Caco-2 (cell line): ENCODE measurements at regions not wholly inside any gene's neighbourhood (a gene's known extent, or its start where the extent isn't known, plus 50 kb on each side); places are given as distances from the start of the nearest gene placed in this dataset.

Experiments used
- BruUV-seq: library from RNA; stranded (reverse); fragments of 400-500 nt; replicated peaks from 2 replicates; lab custom pipeline; 2021; lab: Mats Ljungman, UMichigan
- CTCF ChIA-PET: fragments of 300-600 bp; sonication (Branson Sonifier 250); formaldehyde crosslinking; loops from one replicate; lab custom pipeline; 2022; ENCODE audit warnings: antibody characterized with exemption; lab: Charles Lee
- POLR2A ChIA-PET: fragments of 300-600 bp; sonication (Branson Sonifier 250); formaldehyde crosslinking; loops from one replicate; lab custom pipeline; 2022; ENCODE audit warnings: antibody characterized with exemption; lab: Charles Lee
- DNase-seq, 2 experiments: peaks; one replicate each; pipeline versions ENCODE4 v3.0.0 to v3.0.0-alpha.2; 2020 to 2022
- H3K27me3 ChIP-seq: replicated peaks from 2 replicates; pipeline ENCODE4 v1.6.0; 2011; ENCODE audit warnings: low read length; ENCODE audit not compliant: control insufficient read depth, insufficient read depth
- H3K36me3 ChIP-seq: 2 replicates; pipeline ENCODE4 v1.5.1; 2011; ENCODE audit warnings: low read length; ENCODE audit not compliant: control insufficient read depth, insufficient read depth
- H3K4me1 ChIP-seq: fragments of 250-450 bp; sonication (Bioruptor Pico); 2 replicates; pipeline ENCODE4 v1.5.1; 2020; ENCODE audit warnings: mild to moderate bottlenecking
- H3K4me3 ChIP-seq: 2 replicates; pipeline ENCODE4 v1.5.1; 2011; ENCODE audit warnings: low read depth, mild to moderate bottlenecking, control low read depth, low read length
- H3K9me3 ChIP-seq: fragments of 250-450 bp; sonication (Bioruptor Pico); 2 replicates; pipeline ENCODE4 v1.5.1; 2020; ENCODE audit warnings: mild to moderate bottlenecking, moderate library complexity
- H3K27ac Mint-ChIP-seq: one replicate; pipeline ENCODE4 v1.8.0; 2022; ENCODE audit warnings: mixed read lengths; ENCODE audit not compliant: unreplicated experiment
- H3K27me3 Mint-ChIP-seq: one replicate; pipeline ENCODE4 v1.8.0; 2022; ENCODE audit warnings: mixed read lengths; ENCODE audit not compliant: insufficient read depth, unreplicated experiment
- H3K36me3 Mint-ChIP-seq: one replicate; pipeline ENCODE4 v1.8.0; 2022; ENCODE audit warnings: mild to moderate bottlenecking, mixed read lengths; ENCODE audit not compliant: insufficient read depth, unreplicated experiment
- H3K4me1 Mint-ChIP-seq: one replicate; pipeline ENCODE4 v1.8.0; 2022; ENCODE audit warnings: low read depth, mixed read lengths; ENCODE audit not compliant: unreplicated experiment
- H3K4me3 Mint-ChIP-seq: one replicate; pipeline ENCODE4 v1.8.0; 2022; ENCODE audit warnings: mild to moderate bottlenecking, moderate library complexity, mixed read lengths; ENCODE audit not compliant: unreplicated experiment
- H3K9me3 Mint-ChIP-seq: one replicate; pipeline ENCODE4 v1.8.0; 2022; ENCODE audit warnings: mixed read lengths; ENCODE audit not compliant: unreplicated experiment
- CTCF ChIP-seq, 2 experiments: fragments of 200-600 bp in 1 of 2; IDR thresholded peaks; 1 replicate in 1 of 2; 2 replicates in 1 of 2; pipeline versions ENCODE4 v1.5.1 to v1.8.0; 2011 to 2022; ENCODE audit warnings: antibody characterized with exemption in 1 of 2, control low read depth in 1 of 2, inconsistent platforms in 1 of 2, low read depth in 1 of 2, low read length in 1 of 2, mild to moderate bottlenecking in 1 of 2, moderate library complexity in 1 of 2; ENCODE audit not compliant: insufficient read depth in 1 of 2, severe bottlenecking in 1 of 2, unreplicated experiment in 1 of 2
- intact Hi-C: fragments of 100-400 bp; cut with micrococcal nuclease; formaldehyde crosslinking; loops from one replicate; pipeline ENCODE4 v1.10.0; 2022; ENCODE audit not compliant: unreplicated experiment

- no TSS peak for BruUV-seq
- TF ChIP-seq CTCF (IDR thresholded peaks at IDR 0.05; ENCODE audit: insufficient read depth in 1 of 2, low read depth in 1 of 2, low read length in 1 of 2, severe bottlenecking in 1 of 2, unreplicated experiment in 1 of 2), result no peak
- no peaks in the 10 kb centered on the region for H3K4me1 ChIP-seq
- Mint-ChIP-seq H3K4me3 (no peak overlapping the region), H3K4me1 (no peaks in the 10 kb centered on the region), H3K27me3 (no peaks in the 10 kb centered on the region), H3K9me3 (peaks cover 15% of the 10 kb centered on the region), H3K27ac (no peak overlapping the region), H3K36me3 (no peaks in the 10 kb centered on the region)
- no peak overlapping the region for H3K4me3 ChIP-seq
- DNase-seq, result no peak
- H3K27me3 ChIP-seq, result no peaks in the 10 kb centered on the region
- intact Hi-C loops, result no loop called here
- H3K9me3 ChIP-seq, result 0 out of 2 replicates have a peak, but pooled peaks cover 3% of the 10 kb centered on the region
- H3K36me3 ChIP-seq, result no peaks in the 10 kb centered on the region
- ChIA-PET POLR2A (no interaction called here), CTCF (interaction anchor here (0.5 kb wide), 1 partner anchor 12 kb away, joined by 4 read pairs; no protein-coding TSS in a partner anchor)
Measured at GRCh38 chr7:46814516-46815250, 767.2 kb downstream of the TNS3 start.

- Mint-ChIP-seq H3K4me3 (no peak overlapping the region), H3K27ac (no peak overlapping the region), H3K36me3 (no peaks in the 10 kb centered on the region), H3K27me3 (peaks cover 4% of the 10 kb centered on the region), H3K9me3 (peaks cover 9% of the 10 kb centered on the region), H3K4me1 (no peaks in the 10 kb centered on the region)
- no peak for TF ChIP-seq CTCF (IDR thresholded peaks at IDR 0.05; ENCODE audit: insufficient read depth in 1 of 2, low read depth in 1 of 2, low read length in 1 of 2, severe bottlenecking in 1 of 2, unreplicated experiment in 1 of 2)
- no TSS peak for BruUV-seq
- no peaks in the 10 kb centered on the region for H3K9me3 ChIP-seq
- H3K36me3 ChIP-seq, result no peaks in the 10 kb centered on the region
- H3K4me3 ChIP-seq, result no peak overlapping the region
- intact Hi-C loops, result no loop called here
- ChIA-PET CTCF (no interaction called here), POLR2A (no interaction called here)
- no peak for DNase-seq
- no peaks in the 10 kb centered on the region for H3K27me3 ChIP-seq
- no peaks in the 10 kb centered on the region for H3K4me1 ChIP-seq
Measured at GRCh38 chr7:46812101-46812675, 769.7 kb downstream of the TNS3 start.

GRCh38 chr7:46811529-46811928 is 770.4 kb downstream of the TNS3 start:
- Histone ChIP-seq H3K4me3 (no peak overlapping the region), H3K9me3 (no peaks in the 10 kb centered on the region), H3K4me1 (no peaks in the 10 kb centered on the region), H3K36me3 (no peaks in the 10 kb centered on the region), H3K27me3 (no peaks in the 10 kb centered on the region)
- no peak for TF ChIP-seq CTCF (IDR thresholded peaks at IDR 0.05; ENCODE audit: insufficient read depth in 1 of 2, low read depth in 1 of 2, low read length in 1 of 2, severe bottlenecking in 1 of 2, unreplicated experiment in 1 of 2)
- intact Hi-C loops, result no loop called here
- DNase-seq, result no peak
- H3K27ac Mint-ChIP-seq, result no peak overlapping the region
- no peaks in the 10 kb centered on the region for H3K36me3 Mint-ChIP-seq
- BruUV-seq, result no TSS peak
- no peaks in the 10 kb centered on the region for H3K4me1 Mint-ChIP-seq
- CTCF ChIA-PET, result no interaction called here
- H3K9me3 Mint-ChIP-seq, result peaks cover 2% of the 10 kb centered on the region
- POLR2A ChIA-PET, result no interaction called here
- H3K27me3 Mint-ChIP-seq, result peaks cover 4% of the 10 kb centered on the region
- no peak overlapping the region for H3K4me3 Mint-ChIP-seq
